ENCODE measurements at regions not wholly inside any gene's neighbourhood (a gene's known extent, or its start where the extent isn't known, plus 50 kb on each side); places are given as distances from the start of the nearest gene placed in this dataset.

DNA sequence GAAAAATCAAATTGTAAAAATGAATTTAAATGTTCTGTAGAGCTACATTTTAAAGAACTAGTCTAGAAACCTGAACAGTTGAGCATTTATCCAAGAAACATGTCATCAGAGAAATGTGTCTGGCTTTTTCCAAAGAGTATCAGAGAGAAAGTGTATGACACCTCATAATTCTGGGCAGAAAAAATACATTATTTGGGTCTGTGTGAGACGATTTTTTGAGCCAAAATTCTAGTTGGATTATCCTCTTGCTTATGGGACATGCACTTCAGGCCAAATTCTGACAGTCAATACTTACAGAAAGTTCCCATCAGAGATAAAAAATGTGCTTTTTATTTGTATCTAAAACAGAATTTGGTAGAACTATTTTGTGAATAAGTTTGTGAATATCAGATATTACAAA lies 1242.7 kb downstream of the EPHA7 start:
- no peak overlapping the region for H3K27ac ChIP-seq
- no peak overlapping the region for H3K4me3 ChIP-seq
- TF ChIP-seq Cebpa-rat (IDR thresholded peaks at IDR 0.05): no peak

DNA sequence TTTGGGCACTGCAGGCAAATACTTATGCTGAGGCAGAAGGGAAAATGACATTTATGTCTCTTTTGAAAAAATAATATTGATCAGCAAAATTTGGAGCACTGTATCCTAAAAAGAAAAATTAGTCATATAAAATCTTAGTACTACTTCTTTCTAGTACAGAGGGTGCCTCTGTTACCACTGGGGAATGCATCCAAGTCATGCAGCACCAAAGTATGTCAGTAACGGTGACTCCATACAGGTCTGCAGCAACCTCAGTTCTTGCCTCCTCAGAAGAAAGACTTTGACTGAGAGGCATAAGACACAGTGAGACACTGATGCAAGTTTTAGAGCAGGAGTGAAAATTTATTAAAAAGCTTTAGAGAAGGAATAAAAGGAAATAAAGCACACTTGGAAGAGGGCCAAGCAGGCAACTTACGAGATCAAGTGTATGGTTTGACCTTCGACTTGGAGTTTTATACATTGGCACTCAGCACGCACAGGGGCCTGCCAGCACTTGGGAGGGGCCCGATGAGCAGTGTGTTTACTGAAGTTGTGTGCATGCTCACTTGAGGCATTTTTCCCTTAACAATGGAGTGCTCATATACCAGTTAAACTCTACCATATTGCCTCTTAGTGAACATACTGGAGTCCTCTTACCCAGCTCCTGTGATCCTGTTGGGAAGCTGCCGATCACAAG lies 1244.8 kb downstream of the EPHA7 start:
- H3K27ac ChIP-seq: no peak overlapping the region
- no peak for TF ChIP-seq Cebpa-rat (IDR thresholded peaks at IDR 0.05)
- H3K27me3 ChIP-seq: no peaks in the 10 kb centered on the region
- H4K20me1 ChIP-seq: no peaks in the 10 kb centered on the region
- H3K9me3 ChIP-seq: no peaks in the 10 kb centered on the region
- H3K4me2 ChIP-seq: no peak overlapping the region
- H3K9ac ChIP-seq: no peak overlapping the region
- no peak overlapping the region for H3K4me3 ChIP-seq
- H3K4me1 ChIP-seq: peaks cover 5% of the 10 kb centered on the region; the same call in 1 of the 2 replicates
- H3K36me3 ChIP-seq: no peaks in the 10 kb centered on the region

More for the DNA sequence above, 1242.7 kb downstream of the EPHA7 start:
- Histone ChIP-seq H3K27me3 (no peaks in the 10 kb centered on the region), H3K9me3 (no peaks in the 10 kb centered on the region), H3K4me2 (no peak overlapping the region), H4K20me1 (no peaks in the 10 kb centered on the region), H3K36me3 (no peaks in the 10 kb centered on the region), H3K4me1 (peaks cover 5% of the 10 kb centered on the region; the same call in 1 of the 2 replicates), H3K9ac (no peak overlapping the region)

DNA sequence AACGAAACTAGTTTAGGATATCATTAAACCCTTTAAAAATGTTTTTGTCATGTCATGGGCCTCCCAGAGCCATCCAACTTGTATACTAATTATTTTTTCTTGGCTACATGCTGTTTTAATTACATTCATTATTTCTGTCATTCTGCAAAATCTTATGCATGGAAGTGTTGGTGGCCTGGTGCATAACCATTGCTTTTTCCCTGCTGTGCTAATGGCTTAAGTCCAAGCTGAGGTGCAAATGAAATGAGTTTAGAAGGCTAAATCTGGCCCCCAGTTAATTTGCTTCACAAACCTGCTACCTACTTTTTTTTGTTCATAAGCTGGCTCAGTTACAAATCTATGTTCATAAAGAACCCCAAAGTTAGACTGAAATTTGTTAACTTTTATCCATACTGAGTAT lies 1249.9 kb downstream of the EPHA7 start:
- H3K9me3 ChIP-seq: no peaks in the 10 kb centered on the region
- no peak for TF ChIP-seq Cebpa-rat (IDR thresholded peaks at IDR 0.05)
- H3K27me3 ChIP-seq: no peaks in the 10 kb centered on the region
- no peak overlapping the region for H3K9ac ChIP-seq
- no peak overlapping the region for H3K27ac ChIP-seq
- H3K4me2 ChIP-seq: no peak overlapping the region
- no peaks in the 10 kb centered on the region for H3K4me1 ChIP-seq
- no peaks in the 10 kb centered on the region for H4K20me1 ChIP-seq
- H3K36me3 ChIP-seq: no peaks in the 10 kb centered on the region
- no peak overlapping the region for H3K4me3 ChIP-seq

DNA sequence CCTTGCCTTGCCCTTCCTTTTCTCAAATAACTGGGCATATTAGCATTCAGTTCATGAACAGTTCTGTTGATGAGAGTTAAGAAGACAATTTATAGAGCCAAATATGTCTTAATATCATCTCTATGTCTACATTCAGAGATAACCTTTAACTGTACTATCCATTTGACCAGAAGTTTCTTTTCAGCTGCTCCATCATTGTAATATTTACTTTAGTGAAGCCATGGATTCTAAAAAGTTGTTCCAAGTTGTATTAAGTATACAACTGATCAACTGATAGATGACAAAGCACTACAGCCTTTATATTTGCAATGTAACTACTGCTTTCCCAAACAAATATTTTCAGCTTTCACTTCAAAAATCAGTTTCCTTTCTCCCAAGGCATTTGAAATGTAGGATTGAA lies 1252.7 kb downstream of the EPHA7 start:
- no peak overlapping the region for H3K4me3 ChIP-seq
- TF ChIP-seq Cebpa-rat (IDR thresholded peaks at IDR 0.05): no peak
- no peak overlapping the region for H3K4me2 ChIP-seq

DNA sequence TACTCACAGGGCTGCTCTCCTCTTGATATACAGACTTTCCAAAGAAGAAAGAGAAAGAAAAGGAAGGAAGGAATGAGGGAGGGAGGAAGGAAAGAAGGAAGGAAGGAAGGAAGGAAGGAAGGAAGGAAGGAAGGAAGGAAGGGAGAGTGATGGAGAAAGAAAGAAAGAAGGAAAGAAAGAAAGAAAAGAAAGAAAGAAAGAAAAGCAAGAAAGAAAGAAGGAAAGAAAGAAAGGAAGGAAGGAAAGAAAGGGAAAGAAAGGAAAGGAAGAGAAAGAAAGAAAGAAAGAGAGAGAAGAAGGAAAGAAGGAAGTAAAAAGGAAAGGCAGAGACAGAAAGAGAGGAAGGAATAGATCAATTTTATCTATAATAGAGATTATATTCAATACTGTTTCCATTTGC lies 1257.4 kb downstream of the EPHA7 start:
- H3K4me3 ChIP-seq: no peak overlapping the region
- no peaks in the 10 kb centered on the region for H3K9me3 ChIP-seq
- H3K4me1 ChIP-seq: no peaks in the 10 kb centered on the region
- H3K9ac ChIP-seq: no peak overlapping the region
- H3K27me3 ChIP-seq: no peaks in the 10 kb centered on the region
- no peaks in the 10 kb centered on the region for H3K36me3 ChIP-seq
- no peaks in the 10 kb centered on the region for H4K20me1 ChIP-seq
- no peak overlapping the region for H3K27ac ChIP-seq
- no peak overlapping the region for H3K4me2 ChIP-seq
- TF ChIP-seq Cebpa-rat (IDR thresholded peaks at IDR 0.05): no peak

More for the DNA sequence above, 1252.7 kb downstream of the EPHA7 start:
- H3K9ac ChIP-seq: no peak overlapping the region
- no peaks in the 10 kb centered on the region for H3K36me3 ChIP-seq
- H3K9me3 ChIP-seq: no peaks in the 10 kb centered on the region
- no peaks in the 10 kb centered on the region for H3K4me1 ChIP-seq
- H3K27me3 ChIP-seq: no peaks in the 10 kb centered on the region
- no peak overlapping the region for H3K27ac ChIP-seq
- no peaks in the 10 kb centered on the region for H4K20me1 ChIP-seq

DNA sequence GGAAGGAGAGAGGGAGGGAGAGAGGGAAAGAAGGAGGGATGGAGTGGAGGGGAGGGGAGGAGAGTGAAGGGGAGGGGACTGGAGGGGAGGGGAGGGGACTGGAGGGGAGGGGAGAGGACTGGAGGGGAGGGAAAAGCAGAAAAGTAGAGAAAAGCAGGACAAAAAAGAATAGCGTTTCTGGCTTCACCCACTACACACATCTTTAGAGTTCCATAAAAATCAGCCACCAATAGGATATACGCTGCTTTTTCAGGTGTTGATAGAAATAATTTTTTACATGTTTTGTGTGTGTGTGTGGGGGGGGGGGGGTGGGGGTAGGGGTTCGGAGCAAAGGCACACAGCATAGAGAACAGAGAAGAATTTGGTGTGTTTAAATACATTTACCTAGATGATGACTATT lies 1259.1 kb downstream of the EPHA7 start:
- no peak for TF ChIP-seq Cebpa-rat (IDR thresholded peaks at IDR 0.05)
- no peak overlapping the region for H3K9ac ChIP-seq
- no peak overlapping the region for H3K27ac ChIP-seq
- H3K4me1 ChIP-seq: no peaks in the 10 kb centered on the region
- H4K20me1 ChIP-seq: no peaks in the 10 kb centered on the region
- no peak overlapping the region for H3K4me2 ChIP-seq
- no peaks in the 10 kb centered on the region for H3K27me3 ChIP-seq
- H3K36me3 ChIP-seq: no peaks in the 10 kb centered on the region
- H3K9me3 ChIP-seq: no peaks in the 10 kb centered on the region
- no peak overlapping the region for H3K4me3 ChIP-seq

DNA sequence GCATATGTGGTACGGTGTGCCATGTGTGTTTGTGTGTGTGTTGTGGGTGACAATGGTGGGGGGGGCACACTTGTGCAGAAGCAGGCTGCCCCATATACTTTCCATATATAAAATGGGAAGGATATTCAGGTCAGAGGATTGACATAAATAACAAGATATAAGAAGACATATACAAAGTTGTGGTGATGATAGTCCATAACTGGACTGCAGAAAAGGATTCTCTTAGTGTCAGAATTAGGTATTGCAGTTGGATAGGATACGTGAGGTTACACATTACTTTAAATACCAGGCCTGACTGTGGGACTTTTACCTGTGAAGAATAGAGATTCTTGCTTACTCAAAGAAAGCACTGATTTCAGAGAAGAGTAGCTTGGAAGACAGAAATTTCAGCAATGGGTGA lies 1260.3 kb downstream of the EPHA7 start:
- H3K4me3 ChIP-seq: no peak overlapping the region
- no peaks in the 10 kb centered on the region for H3K9me3 ChIP-seq
- H3K4me1 ChIP-seq: no peaks in the 10 kb centered on the region

DNA sequence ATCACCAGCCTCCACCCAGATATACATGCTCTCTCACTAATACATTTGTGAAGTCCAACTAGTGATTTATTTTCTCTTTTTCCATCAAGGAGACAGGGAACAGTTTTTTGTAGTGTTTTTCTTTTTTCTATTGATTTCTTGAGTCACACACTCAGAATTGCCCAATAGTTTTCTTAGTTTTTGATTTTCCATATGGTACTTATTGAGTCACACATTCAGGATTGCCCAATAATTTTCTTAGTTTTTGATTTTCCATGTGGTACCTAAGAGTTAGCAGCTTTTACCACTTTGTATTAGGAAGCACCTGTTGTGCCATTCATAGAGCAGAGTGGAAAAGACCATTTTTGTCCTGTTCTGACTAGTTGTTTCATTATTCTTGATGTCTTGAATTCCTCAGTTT lies 1268.8 kb downstream of the EPHA7 start:
- Histone ChIP-seq H3K4me2 (no peak overlapping the region), H4K20me1 (no peaks in the 10 kb centered on the region), H3K4me3 (no peak overlapping the region), H3K9ac (no peak overlapping the region), H3K36me3 (no peaks in the 10 kb centered on the region), H3K4me1 (no peaks in the 10 kb centered on the region), H3K9me3 (no peaks in the 10 kb centered on the region), H3K27me3 (no peaks in the 10 kb centered on the region), H3K27ac (no peak overlapping the region)
- TF ChIP-seq Cebpa-rat (IDR thresholded peaks at IDR 0.05): no peak

More for the DNA sequence above, 1260.3 kb downstream of the EPHA7 start:
- H3K9ac ChIP-seq: no peak overlapping the region
- no peaks in the 10 kb centered on the region for H4K20me1 ChIP-seq
- no peaks in the 10 kb centered on the region for H3K36me3 ChIP-seq
- H3K4me2 ChIP-seq: no peak overlapping the region
- H3K27me3 ChIP-seq: no peaks in the 10 kb centered on the region
- no peak overlapping the region for H3K27ac ChIP-seq
- no peak for TF ChIP-seq Cebpa-rat (IDR thresholded peaks at IDR 0.05)

DNA sequence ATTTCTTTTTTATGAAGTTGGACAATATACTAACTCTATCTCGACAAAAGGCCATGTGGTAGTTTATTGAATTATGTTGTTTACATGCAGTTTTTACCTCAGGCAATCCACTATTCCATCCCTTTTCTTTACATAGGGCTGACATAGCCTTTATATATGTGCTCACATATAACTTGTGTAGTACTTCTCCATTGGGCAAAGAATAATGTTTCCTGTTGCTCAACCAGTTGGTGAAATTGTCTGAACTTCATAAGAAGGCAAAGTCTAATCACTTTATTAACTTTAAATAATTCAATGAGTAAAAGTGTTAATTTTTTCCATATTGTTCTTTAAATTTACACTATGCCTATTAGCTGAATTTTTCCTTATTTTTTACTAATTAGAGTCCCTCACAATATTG lies 1272.1 kb downstream of the EPHA7 start:
- no peaks in the 10 kb centered on the region for H3K27me3 ChIP-seq
- TF ChIP-seq Cebpa-rat (IDR thresholded peaks at IDR 0.05): no peak
- no peak overlapping the region for H3K27ac ChIP-seq
- H3K4me2 ChIP-seq: no peak overlapping the region
- H4K20me1 ChIP-seq: no peaks in the 10 kb centered on the region
- no peaks in the 10 kb centered on the region for H3K4me1 ChIP-seq
- H3K9me3 ChIP-seq: no peaks in the 10 kb centered on the region
- H3K9ac ChIP-seq: no peak overlapping the region
- no peaks in the 10 kb centered on the region for H3K36me3 ChIP-seq
- H3K4me3 ChIP-seq: no peak overlapping the region

DNA sequence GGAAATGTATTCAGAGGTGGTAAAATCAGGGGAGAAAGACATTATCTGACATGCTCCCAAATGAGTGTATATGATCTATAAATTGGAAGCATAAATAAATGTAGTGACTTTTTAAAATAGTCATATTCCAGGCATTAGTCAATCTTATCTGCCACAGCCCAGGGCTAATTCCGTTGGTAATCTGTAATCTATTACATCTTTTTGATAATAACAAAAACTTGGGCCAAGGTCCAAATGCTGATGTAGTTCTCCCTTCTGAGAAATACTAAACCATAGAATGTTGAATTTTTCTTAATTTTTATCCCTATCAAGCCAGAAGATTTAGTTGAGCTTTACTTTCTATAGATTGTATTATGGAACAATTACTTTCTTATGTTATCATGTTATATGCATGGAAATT lies 1279.8 kb downstream of the EPHA7 start:
- Histone ChIP-seq H3K36me3 (no peaks in the 10 kb centered on the region), H3K9ac (no peak overlapping the region), H3K4me3 (no peak overlapping the region), H3K4me2 (no peak overlapping the region), H3K4me1 (no peaks in the 10 kb centered on the region), H3K27ac (no peak overlapping the region), H4K20me1 (no peaks in the 10 kb centered on the region), H3K9me3 (no peaks in the 10 kb centered on the region), H3K27me3 (no peaks in the 10 kb centered on the region)
- no peak for TF ChIP-seq Cebpa-rat (IDR thresholded peaks at IDR 0.05)

DNA sequence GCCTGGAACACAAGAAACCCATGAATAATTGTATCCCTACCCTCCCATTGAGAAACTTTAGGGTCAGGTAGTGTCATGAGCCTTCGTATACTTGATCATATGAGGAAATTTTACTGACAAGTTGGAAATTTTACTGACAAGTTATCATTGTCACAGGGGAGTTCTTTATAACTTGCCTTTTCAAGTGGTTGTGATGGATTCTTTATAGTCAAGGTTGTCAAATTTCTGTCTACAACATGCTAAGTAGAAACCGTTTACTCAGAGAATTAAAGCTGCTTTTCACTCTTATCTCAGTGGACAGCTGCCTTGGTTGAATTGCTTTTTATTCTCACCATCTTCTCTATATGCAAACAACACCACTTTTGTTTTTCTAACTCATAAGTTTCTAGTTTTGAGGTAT lies 1286.4 kb downstream of the EPHA7 start:
- Histone ChIP-seq H4K20me1 (no peaks in the 10 kb centered on the region), H3K36me3 (no peaks in the 10 kb centered on the region)
- TF ChIP-seq Cebpa-rat (IDR thresholded peaks at IDR 0.05): no peak

More for the DNA sequence above, 1286.4 kb downstream of the EPHA7 start:
- Histone ChIP-seq H3K9ac (no peak overlapping the region), H3K4me1 (no peaks in the 10 kb centered on the region), H3K4me3 (no peak overlapping the region), H3K27ac (no peak overlapping the region), H3K27me3 (no peaks in the 10 kb centered on the region), H3K4me2 (no peak overlapping the region), H3K9me3 (no peaks in the 10 kb centered on the region)

All from BLaER1 (cell line).